Glutamatergic neuron (in vitro differentiated cells): ENCODE measurements at regions not wholly inside any gene's neighbourhood (a gene's known extent, or its start where the extent isn't known, plus 50 kb on each side); places are given as distances from the start of the nearest gene placed in this dataset.

Experiments used
- DNase-seq: peaks from one replicate; pipeline ENCODE4 v3.0.0; 2022
- H3K27ac Mint-ChIP-seq: one replicate; pipeline ENCODE4 v1.8.0; 2020; ENCODE audit warnings: mild to moderate bottlenecking, mixed read lengths, inconsistent platforms; ENCODE audit not compliant: unreplicated experiment
- H3K27me3 Mint-ChIP-seq: one replicate; pipeline ENCODE4 v1.8.0; 2020; ENCODE audit warnings: mild to moderate bottlenecking, moderate library complexity, mixed read lengths, inconsistent platforms; ENCODE audit not compliant: unreplicated experiment
- H3K36me3 Mint-ChIP-seq: one replicate; pipeline ENCODE4 v1.8.0; 2020; ENCODE audit warnings: mild to moderate bottlenecking, mixed read lengths, inconsistent platforms; ENCODE audit not compliant: unreplicated experiment
- H3K4me1 Mint-ChIP-seq: one replicate; pipeline ENCODE4 v1.8.0; 2020; ENCODE audit warnings: mild to moderate bottlenecking, low read depth, mixed read lengths, inconsistent platforms; ENCODE audit not compliant: unreplicated experiment
- H3K4me3 Mint-ChIP-seq: one replicate; pipeline ENCODE4 v1.8.0; 2020; ENCODE audit warnings: mild to moderate bottlenecking, mixed read lengths, inconsistent platforms; ENCODE audit not compliant: unreplicated experiment
- H3K9me3 Mint-ChIP-seq: one replicate; pipeline ENCODE4 v1.8.0; 2020; ENCODE audit warnings: mild to moderate bottlenecking, moderate library complexity, mixed read lengths, inconsistent platforms; ENCODE audit not compliant: unreplicated experiment
- CTCF ChIP-seq: fragments of 200-600 bp; sonication (generic); IDR thresholded peaks from one replicate; pipeline ENCODE4 v1.5.0; 2021; ENCODE audit not compliant: partially characterized antibody, unreplicated experiment

DNA sequence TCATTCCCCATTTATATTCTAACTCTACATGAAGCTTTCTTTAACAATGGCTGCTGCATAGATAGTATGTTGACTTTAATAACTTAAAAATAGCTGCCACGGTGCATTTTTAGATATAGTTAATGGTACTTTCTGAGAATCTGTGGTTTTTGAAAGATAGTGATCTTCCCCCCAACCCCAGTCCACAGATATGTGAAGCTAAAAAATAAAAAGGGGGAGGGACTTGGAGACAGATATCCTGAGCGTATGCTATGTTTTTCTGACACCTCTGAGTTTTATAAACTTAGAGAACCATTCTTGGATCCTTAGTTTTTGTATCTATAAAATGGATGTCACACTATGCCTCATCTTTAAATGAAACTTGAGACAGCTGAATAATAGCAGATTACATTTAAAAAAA is 120.5 kb downstream of the SNX18 start:
- peaks cover 9% of the 10 kb centered on the region for H3K4me1 Mint-ChIP-seq
- peaks cover 3% of the 10 kb centered on the region for H3K27me3 Mint-ChIP-seq
- H3K9me3 Mint-ChIP-seq = peaks cover 4% of the 10 kb centered on the region

GRCh38 chr5:54637654-54638053 is 120.1 kb downstream of the SNX18 start:
- peaks cover 6% of the 10 kb centered on the region for H3K36me3 Mint-ChIP-seq
- peaks cover 6% of the 10 kb centered on the region for H3K4me1 Mint-ChIP-seq
- no peak overlapping the region for H3K4me3 Mint-ChIP-seq
- no peak for DNase-seq
- H3K27me3 Mint-ChIP-seq = peaks cover 3% of the 10 kb centered on the region
- no peak for TF ChIP-seq CTCF
- peaks cover 4% of the 10 kb centered on the region for H3K9me3 Mint-ChIP-seq
- H3K27ac Mint-ChIP-seq = no peak overlapping the region

More for the DNA sequence above, 120.5 kb downstream of the SNX18 start:
- no peak for DNase-seq
- Mint-ChIP-seq H3K36me3 (peaks cover 6% of the 10 kb centered on the region), H3K27ac (no peak overlapping the region), H3K4me3 (no peak overlapping the region)
- TF ChIP-seq CTCF = no peak

DNA sequence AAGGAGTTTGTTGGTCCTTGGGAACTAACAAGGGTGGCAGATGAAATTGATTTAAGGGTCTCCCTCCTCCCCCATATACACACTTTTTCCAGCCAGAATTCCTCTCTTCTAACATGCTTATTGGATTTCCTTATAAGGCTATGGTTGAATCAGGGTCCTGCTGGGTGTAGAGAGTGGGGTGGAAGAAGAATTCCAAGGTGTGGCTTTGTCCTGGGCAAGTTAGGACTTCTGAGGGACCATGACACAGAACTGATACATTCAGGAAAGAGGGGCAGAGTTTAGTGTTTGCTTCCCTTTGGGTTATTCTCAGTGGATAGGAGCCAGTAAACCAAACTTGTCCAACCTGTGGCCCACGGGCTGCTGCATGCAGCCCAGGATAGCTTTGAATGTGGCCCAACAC is 116.5 kb downstream of the SNX18 start:
- peaks cover 3% of the 10 kb centered on the region for H3K27me3 Mint-ChIP-seq
- no peak overlapping the region for H3K4me3 Mint-ChIP-seq
- TF ChIP-seq CTCF = no peak
- H3K9me3 Mint-ChIP-seq = peaks cover 6% of the 10 kb centered on the region
- no peak overlapping the region for H3K27ac Mint-ChIP-seq
- DNase-seq = no peak
- H3K36me3 Mint-ChIP-seq = peaks cover 15% of the 10 kb centered on the region
- H3K4me1 Mint-ChIP-seq = no peaks in the 10 kb centered on the region

GRCh38 chr5:54632131-54632701 is 114.7 kb downstream of the SNX18 start:
- TF ChIP-seq CTCF = no peak
- no peak for DNase-seq
- Mint-ChIP-seq H3K4me1 (peaks cover 2% of the 10 kb centered on the region), H3K36me3 (peaks cover 15% of the 10 kb centered on the region), H3K4me3 (no peak overlapping the region), H3K27ac (no peak overlapping the region), H3K27me3 (peaks cover 5% of the 10 kb centered on the region), H3K9me3 (peaks cover 6% of the 10 kb centered on the region)

DNA sequence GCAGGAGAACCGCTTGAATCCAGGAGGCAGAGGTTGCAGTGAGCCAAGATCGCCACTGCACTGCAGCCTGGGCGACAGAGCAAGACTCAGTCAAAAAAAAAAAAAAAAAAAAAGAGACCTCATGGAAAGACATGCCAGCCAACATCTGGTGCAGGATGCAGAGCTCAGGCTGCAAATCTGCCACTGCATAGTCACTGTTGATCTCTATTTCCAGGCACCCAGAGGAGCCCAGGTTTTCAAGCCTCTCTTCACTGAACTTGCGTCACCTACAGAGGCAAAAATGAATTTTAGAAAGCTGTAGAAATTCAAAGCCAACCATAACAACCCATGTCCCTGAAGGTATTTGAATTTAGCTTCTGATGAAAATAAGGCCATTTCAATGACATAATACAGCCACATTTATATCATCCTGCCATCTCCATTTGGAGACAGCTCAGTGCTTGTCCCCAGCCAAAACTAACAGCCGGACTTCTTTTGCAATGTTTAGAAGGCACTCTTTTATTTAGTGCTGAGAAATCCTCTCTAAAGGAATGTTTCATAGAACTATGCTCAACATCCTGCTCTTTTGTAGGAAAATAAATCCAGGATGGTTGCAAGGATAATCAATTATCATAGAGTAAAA is 113.3 kb downstream of the SNX18 start:
- TF ChIP-seq CTCF = no peak
- Mint-ChIP-seq H3K4me3 (no peak overlapping the region), H3K9me3 (peaks cover 1% of the 10 kb centered on the region)

More for the DNA sequence above, 113.3 kb downstream of the SNX18 start:
- Mint-ChIP-seq H3K36me3 (peaks cover 9% of the 10 kb centered on the region), H3K27me3 (peaks cover 2% of the 10 kb centered on the region), H3K27ac (no peak overlapping the region), H3K4me1 (peaks cover 2% of the 10 kb centered on the region)
- no peak for DNase-seq
